ENCODE measurements at regions not wholly inside any gene's neighbourhood (a gene's known extent, or its start where the extent isn't known, plus 50 kb on each side); places are given as distances from the start of the nearest gene placed in this dataset.

DNA sequence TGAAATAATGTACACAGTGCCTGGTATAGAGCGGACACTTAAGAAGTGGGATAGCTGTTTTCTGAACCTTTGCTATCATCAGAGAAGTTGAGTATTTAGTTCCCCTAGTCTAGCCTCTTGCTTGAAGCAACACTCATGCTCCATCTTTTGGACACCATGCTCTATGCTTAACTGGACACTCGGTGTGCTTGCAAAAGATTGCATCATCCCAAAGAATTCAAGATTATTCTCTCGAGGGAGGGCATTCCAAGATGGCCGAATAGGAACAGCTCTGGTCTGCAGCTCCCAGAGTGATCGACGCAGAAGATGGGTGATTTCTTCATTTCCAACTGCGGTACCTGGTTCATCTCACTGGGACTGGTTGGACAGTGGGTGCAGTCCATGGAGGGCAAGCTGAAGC is 143.9 kb upstream of the FSHR start:
- DNase-seq (ENCODE audit: low read depth) = no peak
- no peak overlapping the region for H3K4me3 ChIP-seq (ENCODE audit: low read depth, low read length)
- TF ChIP-seq, protein P1, sequence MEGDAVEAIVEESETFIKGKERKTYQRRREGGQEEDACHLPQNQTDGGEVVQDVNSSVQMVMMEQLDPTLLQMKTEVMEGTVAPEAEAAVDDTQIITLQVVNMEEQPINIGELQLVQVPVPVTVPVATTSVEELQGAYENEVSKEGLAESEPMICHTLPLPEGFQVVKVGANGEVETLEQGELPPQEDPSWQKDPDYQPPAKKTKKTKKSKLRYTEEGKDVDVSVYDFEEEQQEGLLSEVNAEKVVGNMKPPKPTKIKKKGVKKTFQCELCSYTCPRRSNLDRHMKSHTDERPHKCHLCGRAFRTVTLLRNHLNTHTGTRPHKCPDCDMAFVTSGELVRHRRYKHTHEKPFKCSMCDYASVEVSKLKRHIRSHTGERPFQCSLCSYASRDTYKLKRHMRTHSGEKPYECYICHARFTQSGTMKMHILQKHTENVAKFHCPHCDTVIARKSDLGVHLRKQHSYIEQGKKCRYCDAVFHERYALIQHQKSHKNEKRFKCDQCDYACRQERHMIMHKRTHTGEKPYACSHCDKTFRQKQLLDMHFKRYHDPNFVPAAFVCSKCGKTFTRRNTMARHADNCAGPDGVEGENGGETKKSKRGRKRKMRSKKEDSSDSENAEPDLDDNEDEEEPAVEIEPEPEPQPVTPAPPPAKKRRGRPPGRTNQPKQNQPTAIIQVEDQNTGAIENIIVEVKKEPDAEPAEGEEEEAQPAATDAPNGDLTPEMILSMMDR (IDR thresholded peaks at IDR 0.05; ENCODE audit: insufficient read depth, low read length) = no peak

DNA sequence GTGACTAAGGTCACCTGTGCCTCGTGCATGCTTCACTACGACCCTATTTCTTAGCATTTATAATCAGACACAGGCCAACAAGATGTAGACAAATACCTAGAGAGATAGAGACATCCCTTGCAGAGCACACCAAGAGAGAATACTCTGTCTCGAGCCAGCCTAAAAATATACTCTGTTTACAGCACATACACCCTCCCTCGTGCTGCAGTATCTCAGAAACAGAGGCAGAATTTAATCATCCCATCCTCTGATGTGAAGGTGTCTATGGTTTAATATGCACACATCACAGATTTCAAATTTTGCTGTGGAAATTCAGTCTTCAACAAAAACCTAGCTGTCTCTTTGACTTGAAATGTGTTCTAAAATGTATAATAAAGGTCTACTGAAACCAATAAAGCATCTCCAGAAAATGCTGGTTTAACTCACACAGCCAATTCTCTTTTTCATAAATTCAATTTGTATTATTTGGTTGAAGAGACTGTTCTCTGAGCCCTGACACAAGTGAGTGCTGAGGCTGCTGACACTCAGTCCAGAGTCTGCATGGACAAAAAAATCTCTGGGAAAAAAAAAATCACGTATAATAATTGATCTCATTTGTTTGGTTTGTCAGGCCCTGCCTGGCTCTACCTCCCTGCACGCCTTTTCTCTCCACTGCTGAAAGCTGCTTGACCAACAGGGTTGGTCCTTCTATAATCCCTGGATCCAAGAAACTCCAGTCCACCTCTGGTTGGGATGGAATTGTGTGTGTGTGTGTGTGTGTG is 142.0 kb upstream of the FSHR start:
- no peak for DNase-seq (ENCODE audit: low read depth)
- TF ChIP-seq, protein P1 (IDR thresholded peaks at IDR 0.05; ENCODE audit: insufficient read depth, low read length) = no peak
- no peak overlapping the region for H3K4me3 ChIP-seq (ENCODE audit: low read depth, low read length)

DNA sequence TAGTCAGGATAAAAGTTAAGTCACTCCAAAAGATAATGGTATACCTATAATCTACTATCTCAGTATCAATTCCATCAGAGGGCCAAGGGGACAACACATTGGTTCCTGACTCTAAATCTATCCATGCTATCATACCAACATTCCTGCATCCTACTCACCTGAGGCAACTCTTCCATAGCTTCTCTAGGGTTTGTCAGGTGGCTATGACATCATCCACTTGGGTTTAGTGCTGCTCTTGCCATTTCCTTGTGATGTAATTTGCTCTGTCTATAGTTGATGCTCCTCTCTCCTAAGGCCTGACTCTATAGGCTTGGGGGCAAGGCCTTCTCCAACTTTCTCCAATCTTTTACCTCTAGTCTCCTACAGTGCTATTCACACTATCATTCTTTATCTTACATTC is 139.9 kb upstream of the FSHR start:
- TF ChIP-seq, protein P1 (IDR thresholded peaks at IDR 0.05; ENCODE audit: insufficient read depth, low read length) = no peak
- no peak for DNase-seq (ENCODE audit: low read depth)
- no peak overlapping the region for H3K4me3 ChIP-seq (ENCODE audit: low read depth, low read length)

DNA sequence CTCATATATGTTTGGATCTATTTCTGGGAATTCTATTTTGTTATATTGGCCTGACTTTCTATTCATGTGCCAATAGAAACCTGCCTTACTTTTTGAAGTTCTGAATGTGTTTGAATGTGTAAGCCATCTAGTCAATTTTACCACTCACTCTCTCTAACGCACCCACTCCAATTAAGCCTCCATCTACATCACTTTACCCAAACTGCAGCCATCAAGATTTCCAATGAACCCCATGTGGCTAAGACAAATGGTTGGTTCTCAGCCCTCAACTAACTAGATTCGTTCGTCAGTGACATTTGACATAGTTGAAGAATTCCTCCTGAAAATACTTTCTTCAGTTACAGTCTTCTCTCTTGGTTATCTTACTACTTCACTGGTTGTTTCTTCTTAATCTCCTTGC is 137.3 kb upstream of the FSHR start:
- TF ChIP-seq, protein P1 (IDR thresholded peaks at IDR 0.05; ENCODE audit: insufficient read depth, low read length) = no peak
- no peak for DNase-seq (ENCODE audit: low read depth)
- no peak overlapping the region for H3K4me3 ChIP-seq (ENCODE audit: low read depth, low read length)

DNA sequence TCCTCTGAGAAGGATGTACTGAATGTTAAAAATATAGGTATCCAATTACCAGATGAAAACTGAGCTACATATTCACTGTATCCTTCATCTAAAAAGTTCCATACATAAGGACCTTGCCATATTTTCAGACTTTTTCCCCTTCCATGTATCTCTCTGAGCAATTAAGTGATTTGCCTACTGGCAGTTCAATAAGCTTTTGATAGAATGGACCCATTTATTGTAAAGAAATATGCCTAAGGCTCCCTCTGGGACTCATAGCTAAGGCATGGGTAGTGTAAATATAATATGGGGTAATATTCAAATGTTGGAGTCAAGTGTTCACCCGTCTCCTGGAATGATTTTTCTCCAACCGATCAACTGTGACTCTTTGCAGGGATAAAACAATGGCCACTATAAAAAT is 135.4 kb upstream of the FSHR start:
- DNase-seq (ENCODE audit: low read depth) = no peak
- no peak overlapping the region for H3K4me3 ChIP-seq (ENCODE audit: low read depth, low read length)
- TF ChIP-seq, protein P1 (IDR thresholded peaks at IDR 0.05; ENCODE audit: insufficient read depth, low read length) = no peak

DNA sequence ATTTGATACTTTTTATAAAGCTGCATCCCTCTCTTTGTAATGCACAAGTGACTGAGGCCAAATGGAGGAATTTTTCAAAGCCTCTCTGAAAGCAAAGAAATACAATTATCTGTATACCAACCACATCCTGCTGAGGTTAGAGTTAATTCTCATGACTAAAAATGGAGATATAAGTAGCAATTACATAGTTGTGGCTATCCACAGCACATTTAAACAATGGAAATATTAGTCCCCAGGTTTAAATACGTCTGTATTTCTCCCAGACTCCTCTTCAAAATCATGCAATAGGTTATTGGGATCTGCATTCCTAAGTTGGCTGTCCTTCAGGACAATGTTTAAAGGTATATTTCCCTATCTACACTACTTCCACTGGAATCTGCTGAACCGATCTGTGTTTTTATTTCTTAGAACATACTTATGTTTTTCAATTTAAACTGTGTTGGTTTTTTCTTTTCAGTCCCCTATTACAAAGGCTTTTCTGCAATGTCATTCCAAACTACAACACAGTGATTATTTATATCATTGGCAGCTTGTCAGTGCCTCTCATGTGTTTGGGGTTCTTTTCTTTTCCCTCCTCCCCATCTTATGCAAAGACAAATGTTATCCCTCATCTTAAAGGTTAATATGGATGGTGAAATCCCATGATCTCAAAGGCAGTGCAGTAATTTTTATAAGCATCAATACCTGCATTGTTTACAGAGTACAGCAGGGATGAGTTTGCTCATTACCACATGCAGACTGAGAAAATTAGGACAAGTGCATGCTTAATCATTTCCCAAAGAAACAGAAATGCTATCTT is 134.8 kb upstream of the FSHR start:
- no peak overlapping the region for H3K4me3 ChIP-seq (ENCODE audit: low read depth, low read length)
- TF ChIP-seq, protein P1 (IDR thresholded peaks at IDR 0.05; ENCODE audit: insufficient read depth, low read length) = no peak
- no peak for DNase-seq (ENCODE audit: low read depth)

All from fibroblast of the aortic adventitia (primary cell).